Large intestine (tissue), 3 donors: ENCODE measurements at regions not wholly inside any gene's neighbourhood (a gene's known extent, or its start where the extent isn't known, plus 50 kb on each side); places are given as distances from the start of the nearest gene placed in this dataset.

Experiments used
- DNase-seq, 2 donors: peaks; one replicate each; pipeline versions ENCODE4 v3.0.0 to v3.0.0-alpha.2; 2013
- H3K27ac ChIP-seq: one replicate; pipeline ENCODE4 v1.5.1; 2013; ENCODE audit warnings: low read length
- H3K27me3 ChIP-seq: 2 replicates; pipeline ENCODE4 v1.6.1; 2013; ENCODE audit warnings: low read length; ENCODE audit not compliant: control insufficient read depth, insufficient read depth
- H3K36me3 ChIP-seq: 2 replicates; pipeline ENCODE4 v1.6.1; 2013; ENCODE audit warnings: low read length; ENCODE audit not compliant: control insufficient read depth, insufficient read depth
- H3K4me1 ChIP-seq: one replicate; pipeline ENCODE4 v1.6.1; 2013; ENCODE audit warnings: low read length; ENCODE audit not compliant: control insufficient read depth, insufficient read depth
- H3K4me3 ChIP-seq: one replicate; pipeline ENCODE4 v1.5.1; 2013; ENCODE audit warnings: low read length
- H3K9me3 ChIP-seq: one replicate; pipeline ENCODE4 v1.6.1; 2013; ENCODE audit warnings: mild to moderate bottlenecking, low read depth, low read length, moderate library complexity; ENCODE audit not compliant: control insufficient read depth
- whole genome bisulfite sequencing: methylation state at CpG from one replicate; pipeline ENCODE4 v1.1.5; 2013; ENCODE audit warnings: low lambda C conversion rate; ENCODE audit not compliant: insufficient coverage; 5-methylcytosine and 5-hydroxymethylcytosine counted together

- H3K4me1 ChIP-seq: peaks cover 18% of the 10 kb centered on the region
- DNase-seq: no peak
- H3K9me3 ChIP-seq: no peaks in the 10 kb centered on the region
- H3K4me3 ChIP-seq: no peak overlapping the region
- no peaks in the 10 kb centered on the region for H3K36me3 ChIP-seq
- no CpG with 5 or more reads among the region's 14 CpGs for WGBS
- no peak overlapping the region for H3K27ac ChIP-seq
- no peaks in the 10 kb centered on the region for H3K27me3 ChIP-seq
Measured at GRCh38 chr9:91040371-91041215, 239.0 kb downstream of the SYK start.

- H3K4me3 ChIP-seq: no peak overlapping the region
- H3K4me1 ChIP-seq: peaks cover 15% of the 10 kb centered on the region
- H3K36me3 ChIP-seq: no peaks in the 10 kb centered on the region
- no CpG with 5 or more reads among the region's 4 CpGs for WGBS
- DNase-seq: no peak
- H3K9me3 ChIP-seq: no peaks in the 10 kb centered on the region
- no peak overlapping the region for H3K27ac ChIP-seq
- H3K27me3 ChIP-seq: no peaks in the 10 kb centered on the region
Measured at GRCh38 chr9:91042024-91042423, 240.4 kb downstream of the SYK start.

GRCh38 chr9:91042541-91042940 lies 240.9 kb downstream of the SYK start:
- Histone ChIP-seq H3K4me3 (no peak overlapping the region), H3K27me3 (no peaks in the 10 kb centered on the region), H3K36me3 (no peaks in the 10 kb centered on the region), H3K27ac (no peak overlapping the region), H3K9me3 (no peaks in the 10 kb centered on the region), H3K4me1 (peaks cover 9% of the 10 kb centered on the region)
- no CpG with 5 or more reads among the region's 5 CpGs for WGBS
- no peak for DNase-seq

- Histone ChIP-seq H3K36me3 (no peaks in the 10 kb centered on the region), H3K4me1 (peaks cover 3% of the 10 kb centered on the region), H3K4me3 (no peak overlapping the region), H3K27ac (no peak overlapping the region), H3K9me3 (no peaks in the 10 kb centered on the region), H3K27me3 (no peaks in the 10 kb centered on the region)
- no peak for DNase-seq
- 100% methylated on average over 2 of the region's 18 CpGs for WGBS
Measured at GRCh38 chr9:91043056-91043810, 241.6 kb downstream of the SYK start.

- Histone ChIP-seq H3K36me3 (no peaks in the 10 kb centered on the region), H3K4me3 (no peak overlapping the region), H3K27ac (no peak overlapping the region), H3K9me3 (no peaks in the 10 kb centered on the region), H3K27me3 (no peaks in the 10 kb centered on the region), H3K4me1 (no peaks in the 10 kb centered on the region)
- DNase-seq: no peak
- WGBS: no CpG with 5 or more reads among the region's 5 CpGs
Measured at GRCh38 chr9:91043811-91044175, 242.2 kb downstream of the SYK start.

- no peak for DNase-seq
- WGBS: no CpG with 5 or more reads among the region's 3 CpGs
- Histone ChIP-seq H3K27ac (no peak overlapping the region), H3K4me3 (no peak overlapping the region), H3K4me1 (no peaks in the 10 kb centered on the region), H3K27me3 (no peaks in the 10 kb centered on the region), H3K36me3 (no peaks in the 10 kb centered on the region), H3K9me3 (no peaks in the 10 kb centered on the region)
Measured at GRCh38 chr9:91044354-91044753, 242.7 kb downstream of the SYK start.

GRCh38 chr9:91045041-91045440 lies 243.4 kb downstream of the SYK start:
- H3K27ac ChIP-seq: no peak overlapping the region
- WGBS: no CpG with 5 or more reads among the region's 2 CpGs

GRCh38 chr9:91047529-91047928 lies 245.9 kb downstream of the SYK start:
- Histone ChIP-seq H3K9me3 (no peaks in the 10 kb centered on the region), H3K27me3 (no peaks in the 10 kb centered on the region), H3K4me3 (no peak overlapping the region), H3K4me1 (no peaks in the 10 kb centered on the region), H3K36me3 (no peaks in the 10 kb centered on the region), H3K27ac (no peak overlapping the region)
- no peak for DNase-seq
- no CpG with 5 or more reads among the region's 5 CpGs for WGBS

More at GRCh38 chr9:91045041-91045440, 243.4 kb downstream of the SYK start:
- no peaks in the 10 kb centered on the region for H3K27me3 ChIP-seq
- H3K9me3 ChIP-seq: no peaks in the 10 kb centered on the region
- no peak for DNase-seq
- no peaks in the 10 kb centered on the region for H3K4me1 ChIP-seq
- no peak overlapping the region for H3K4me3 ChIP-seq
- H3K36me3 ChIP-seq: no peaks in the 10 kb centered on the region

- WGBS: no CpG with 5 or more reads among the region's 9 CpGs
Measured at GRCh38 chr9:91047993-91048607, 246.5 kb downstream of the SYK start.

GRCh38 chr9:91048749-91049148 lies 247.1 kb downstream of the SYK start:
- Histone ChIP-seq H3K4me1 (no peaks in the 10 kb centered on the region), H3K36me3 (no peaks in the 10 kb centered on the region), H3K4me3 (no peak overlapping the region), H3K27me3 (no peaks in the 10 kb centered on the region), H3K27ac (no peak overlapping the region), H3K9me3 (no peaks in the 10 kb centered on the region)
- DNase-seq: no peak
- WGBS: no CpG with 5 or more reads among the region's 2 CpGs

More at GRCh38 chr9:91047993-91048607, 246.5 kb downstream of the SYK start:
- no peaks in the 10 kb centered on the region for H3K9me3 ChIP-seq
- no peak for DNase-seq
- no peak overlapping the region for H3K27ac ChIP-seq
- no peaks in the 10 kb centered on the region for H3K27me3 ChIP-seq
- no peaks in the 10 kb centered on the region for H3K36me3 ChIP-seq
- no peaks in the 10 kb centered on the region for H3K4me1 ChIP-seq
- H3K4me3 ChIP-seq: no peak overlapping the region
